ENCODE measurements at regions not wholly inside any gene's neighbourhood (a gene's known extent, or its start where the extent isn't known, plus 50 kb on each side); places are given as distances from the start of the nearest gene placed in this dataset.

- Histone ChIP-seq H3K4me3 (ENCODE audit: low read length) (peak overlapping the region; percentile 22), H3K27ac (ENCODE audit: low read depth in 1 of 2, low read length in 2 of 2) (peak overlapping the region in 1 of 2 donors; percentile 83), H3K4me1 (ENCODE audit: insufficient read depth, low read length) (peaks cover 77% of the 10 kb centered on the region), H3K9me3 (ENCODE audit: control insufficient read depth in 1 of 2, insufficient read depth in 1 of 2, low read length in 2 of 2) (no peaks in the 10 kb centered on the region), H3K27me3 (ENCODE audit: control insufficient read depth in 1 of 2, insufficient read depth in 2 of 2, low read length in 2 of 2) (no peaks in the 10 kb centered on the region), H3K36me3 (ENCODE audit: insufficient read depth, low read length) (no peaks in the 10 kb centered on the region)
- H3K4me1 Mint-ChIP-seq (ENCODE audit: low read depth) = peaks cover 76% of the 10 kb centered on the region
- peak overlapping the region; percentile 97 for H3K27ac Mint-ChIP-seq
- peak overlapping the region; percentile 81 for H3K4me3 Mint-ChIP-seq
- H3K9me3 Mint-ChIP-seq = no peaks in the 10 kb centered on the region
- TF ChIP-seq, protein P1, sequence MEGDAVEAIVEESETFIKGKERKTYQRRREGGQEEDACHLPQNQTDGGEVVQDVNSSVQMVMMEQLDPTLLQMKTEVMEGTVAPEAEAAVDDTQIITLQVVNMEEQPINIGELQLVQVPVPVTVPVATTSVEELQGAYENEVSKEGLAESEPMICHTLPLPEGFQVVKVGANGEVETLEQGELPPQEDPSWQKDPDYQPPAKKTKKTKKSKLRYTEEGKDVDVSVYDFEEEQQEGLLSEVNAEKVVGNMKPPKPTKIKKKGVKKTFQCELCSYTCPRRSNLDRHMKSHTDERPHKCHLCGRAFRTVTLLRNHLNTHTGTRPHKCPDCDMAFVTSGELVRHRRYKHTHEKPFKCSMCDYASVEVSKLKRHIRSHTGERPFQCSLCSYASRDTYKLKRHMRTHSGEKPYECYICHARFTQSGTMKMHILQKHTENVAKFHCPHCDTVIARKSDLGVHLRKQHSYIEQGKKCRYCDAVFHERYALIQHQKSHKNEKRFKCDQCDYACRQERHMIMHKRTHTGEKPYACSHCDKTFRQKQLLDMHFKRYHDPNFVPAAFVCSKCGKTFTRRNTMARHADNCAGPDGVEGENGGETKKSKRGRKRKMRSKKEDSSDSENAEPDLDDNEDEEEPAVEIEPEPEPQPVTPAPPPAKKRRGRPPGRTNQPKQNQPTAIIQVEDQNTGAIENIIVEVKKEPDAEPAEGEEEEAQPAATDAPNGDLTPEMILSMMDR (IDR thresholded peaks at IDR 0.05) = no peak
- DNase-seq (peak in 4 of 14 experiments; percentile 35 to 56 (median 42)), ATAC-seq (ENCODE audit: poor library complexity) (no peak)
- ChIA-PET CTCF (no interaction called here), POLR2A (interaction anchor here (1.5 kb wide), 1 partner anchor 100 kb away, joined by 6 read pairs; no protein-coding TSS in a partner anchor)
- H3K27me3 Mint-ChIP-seq = no peaks in the 10 kb centered on the region
- intact Hi-C loops (cut with DNase I, micrococcal nuclease) = loop anchor here (5.0 to 10.0 kb wide), 2 partner anchors 99 to 516 kb away; no protein-coding TSS in a partner anchor
- H3K36me3 Mint-ChIP-seq (ENCODE audit: low read depth) = no peaks in the 10 kb centered on the region
These were observed 64.1 kb upstream of the LAS1L start for GRCh38 chrX:65598559-65599147.

GRCh38 chrX:65596270-65597034 is 61.9 kb upstream of the LAS1L start:
- H3K4me3 Mint-ChIP-seq = peak overlapping the region; percentile 63
- H3K27ac Mint-ChIP-seq = peak overlapping the region; percentile 97
- TF ChIP-seq, protein P1 (IDR thresholded peaks at IDR 0.05) = no peak
- CTCF ChIA-PET = interaction anchor here (0.7 to 1.8 kb wide), 8 partner anchors 9 to 390 kb away, joined by 3 to 7 read pairs (median 4); no protein-coding TSS in a partner anchor
- POLR2A ChIA-PET = interaction anchor here (1.0 to 1.9 kb wide), 5 partner anchors 13 to 102 kb away, joined by 3 to 13 read pairs (median 7); partner anchors contain the start of gene MSN
- peaks cover 54% of the 10 kb centered on the region for H3K4me1 Mint-ChIP-seq (ENCODE audit: low read depth)
- intact Hi-C loops (cut with DNase I, micrococcal nuclease) = loop anchor here (5.0 to 10.0 kb wide), 2 partner anchors 101 to 518 kb away; no protein-coding TSS in a partner anchor
- Histone ChIP-seq H3K27ac (ENCODE audit: low read depth in 1 of 2, low read length in 2 of 2) (peak overlapping the region; percentile 74 to 83), H3K4me1 (ENCODE audit: insufficient read depth, low read length) (peaks cover 61% of the 10 kb centered on the region), H3K9me3 (ENCODE audit: control insufficient read depth in 1 of 2, insufficient read depth in 1 of 2, low read length in 2 of 2) (no peaks in the 10 kb centered on the region), H3K4me3 (ENCODE audit: low read length) (peak overlapping the region; percentile 14), H3K36me3 (ENCODE audit: insufficient read depth, low read length) (no peaks in the 10 kb centered on the region), H3K27me3 (ENCODE audit: control insufficient read depth in 1 of 2, insufficient read depth in 2 of 2, low read length in 2 of 2) (no peaks in the 10 kb centered on the region)
- no peaks in the 10 kb centered on the region for H3K27me3 Mint-ChIP-seq
- no peaks in the 10 kb centered on the region for H3K36me3 Mint-ChIP-seq (ENCODE audit: low read depth)
- ATAC-seq (ENCODE audit: poor library complexity) = peak; percentile 66
- no peaks in the 10 kb centered on the region for H3K9me3 Mint-ChIP-seq
- DNase-seq = peak in 13 of 14 experiments; percentile 18 to 83 (median 43)

DNA sequence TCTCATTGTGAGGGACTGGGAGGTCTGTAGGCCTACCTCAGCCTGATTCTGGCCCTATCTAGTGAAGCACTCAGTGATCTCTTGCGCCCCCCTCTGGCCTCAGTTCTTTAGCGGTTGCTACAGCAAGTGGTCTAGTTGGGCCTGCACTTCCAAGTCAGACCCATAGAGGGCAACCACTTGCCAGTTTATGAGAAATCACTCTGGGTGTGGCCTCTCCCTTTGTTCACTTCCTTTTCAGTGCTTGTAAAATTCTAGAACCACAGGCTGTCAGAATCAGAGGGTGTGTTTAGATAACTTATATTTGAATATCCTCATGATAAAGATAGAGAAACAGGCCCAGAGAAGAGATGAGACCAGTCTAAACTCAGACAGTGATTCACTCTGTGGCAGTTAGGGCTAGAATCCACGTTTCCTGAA is 60.9 kb upstream of the LAS1L start:
- H3K27ac ChIP-seq (ENCODE audit: low read depth in 1 of 2, low read length in 2 of 2) = peak overlapping the region; percentile 74 to 83
- no peaks in the 10 kb centered on the region for H3K36me3 ChIP-seq (ENCODE audit: insufficient read depth, low read length)
- Mint-ChIP-seq H3K27me3 (no peaks in the 10 kb centered on the region), H3K9me3 (no peaks in the 10 kb centered on the region), H3K27ac (peak overlapping the region; percentile 97), H3K4me1 (ENCODE audit: low read depth) (peaks cover 45% of the 10 kb centered on the region), H3K36me3 (ENCODE audit: low read depth) (no peaks in the 10 kb centered on the region), H3K4me3 (peak overlapping the region; percentile 72)
- no peaks in the 10 kb centered on the region for H3K9me3 ChIP-seq (ENCODE audit: control insufficient read depth in 1 of 2, insufficient read depth in 1 of 2, low read length in 2 of 2)
- ATAC-seq (ENCODE audit: poor library complexity) (peak; percentile 81), DNase-seq (peak; percentile 83 to 98 (median 90))
- H3K27me3 ChIP-seq (ENCODE audit: control insufficient read depth in 1 of 2, insufficient read depth in 2 of 2, low read length in 2 of 2) = no peaks in the 10 kb centered on the region
- CTCF ChIA-PET = interaction anchor here (0.7 to 1.8 kb wide), 5 partner anchors 16 to 391 kb away, joined by 3 to 7 read pairs (median 4); no protein-coding TSS in a partner anchor
- intact Hi-C loops (cut with DNase I, micrococcal nuclease) = loop anchor here (1.0 to 10.0 kb wide), 7 partner anchors 72 to 519 kb away; partner anchors contain the start of gene MSN (in 1 of the 2)
- POLR2A ChIA-PET = interaction anchor here (1.8 to 1.9 kb wide), 2 partner anchors 77 to 103 kb away, joined by 7 to 11 read pairs; no protein-coding TSS in a partner anchor
- TF ChIP-seq, protein P1 (IDR thresholded peaks at IDR 0.05) = peak; percentile 83
- peak overlapping the region; percentile 14 for H3K4me3 ChIP-seq (ENCODE audit: low read length)
- H3K4me1 ChIP-seq (ENCODE audit: insufficient read depth, low read length) = peaks cover 51% of the 10 kb centered on the region

Measured in CD4-positive, alpha-beta T cell (primary cell).